Upper lobe of left lung (tissue), 6 donors: ENCODE measurements at regions not wholly inside any gene's neighbourhood (a gene's known extent, or its start where the extent isn't known, plus 50 kb on each side); places are given as distances from the start of the nearest gene placed in this dataset.
"Not testable (repeated sequence)": the region's sequence is repeated elsewhere in the genome, so short reads cannot be mapped to it uniquely, and the experiment has no call there.

Experiments used
- ATAC-seq, 2 donors: fragments of 200-7000 bp; cut with Tn5 transposase; one replicate each; pipeline ENCODE4 v1.9.1; 2022; ENCODE audit warnings: mild to moderate bottlenecking in 2 of 2, moderate library complexity in 2 of 2; ENCODE audit not compliant: low FRiP score in 2 of 2
- DNase-seq, 2 donors: peaks; one replicate each; pipeline ENCODE4 v3.0.0-alpha.2; 2019 to 2020
- H3K27ac ChIP-seq, 4 donors: fragments of 200-600 bp; sonication (generic); one replicate each; pipeline ENCODE4 v1.5.1; 2016 to 2019
- H3K27me3 ChIP-seq, 4 donors: fragments of 200-600 bp; sonication (generic); one replicate each; pipeline ENCODE4 v1.5.1; 2017 to 2019
- H3K36me3 ChIP-seq, 4 donors: fragments of 200-600 bp; sonication (generic); one replicate each; pipeline ENCODE4 v1.5.1; 2016 to 2019
- H3K4me1 ChIP-seq, 4 donors: fragments of 200-600 bp; sonication (generic); one replicate each; pipeline ENCODE4 v1.5.1; 2018 to 2019
- H3K4me3 ChIP-seq, 4 donors: fragments of 200-600 bp; sonication (generic); one replicate each; pipeline ENCODE4 v1.5.1; 2017 to 2019; ENCODE audit warnings: mild to moderate bottlenecking in 2 of 4, moderate library complexity in 1 of 4
- H3K9me3 ChIP-seq, 4 donors: fragments of 200-600 bp; sonication (generic); one replicate each; pipeline ENCODE4 v1.5.1; 2018 to 2019
- CTCF ChIP-seq, 6 experiments: fragments of 450-650 bp in 4 of 6; fragments of 200-600 bp in 2 of 6; sonication (generic) in 2 of 6; IDR thresholded peaks; one replicate each; pipeline ENCODE4 v1.5.1; 2016 to 2019; ENCODE audit warnings: antibody characterized with exemption in 6 of 6
- EP300 ChIP-seq, 4 donors: sonication (generic); formaldehyde crosslinking; IDR thresholded peaks; one replicate each; pipeline ENCODE4 v1.5.1; 2017; ENCODE audit warnings: antibody characterized with exemption in 4 of 4, control low read depth in 2 of 4
- POLR2A ChIP-seq, 4 donors: fragments of 450-650 bp; IDR thresholded peaks; one replicate each; pipeline ENCODE4 v1.5.1; 2016 to 2017; ENCODE audit warnings: antibody characterized with exemption in 4 of 4, mild to moderate bottlenecking in 2 of 4
- POLR2AphosphoS5 ChIP-seq, 2 donors: sonication (generic); formaldehyde crosslinking; IDR thresholded peaks; one replicate each; pipeline ENCODE4 v1.5.1; 2017; ENCODE audit warnings: antibody characterized with exemption in 2 of 2
- WGBS, 2 donors: methylation state at CpG; one replicate each; pipeline ENCODE4 v1.1.5; 2017 to 2018; 5-methylcytosine and 5-hydroxymethylcytosine counted together
- donor health status: DM: no; HTN: no; CAD: no; lungs with moderate emphysema.
- donor health status: DM: no; HTN: yes; CAD: no; lungs with severe emphysema.

DNA sequence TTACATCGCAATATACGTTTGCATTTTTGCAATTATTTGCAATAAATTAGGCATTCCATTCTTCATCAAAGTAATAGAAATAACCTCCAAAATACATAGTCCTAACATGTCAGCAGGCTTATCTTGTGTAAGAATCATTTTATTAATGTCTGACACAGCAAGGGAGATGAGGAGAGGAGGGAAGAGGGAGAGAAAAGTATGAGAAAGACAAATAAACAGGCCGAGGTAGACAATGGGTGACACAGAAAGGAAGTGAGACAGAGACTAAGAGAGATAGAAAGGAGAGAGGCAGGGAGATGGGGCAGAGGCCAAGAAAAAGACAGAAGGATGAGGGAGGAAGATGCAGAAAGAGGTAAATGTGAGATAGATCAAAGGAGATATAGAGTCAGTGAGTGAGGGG lies 50.3 kb upstream of the CYP2B6 start:
- peaks cover 0 to 12% (median 7%) of the 10 kb centered on the region in 4 donors for H3K36me3 ChIP-seq
- not testable (repeated sequence) for H3K4me1 ChIP-seq, DNase-seq, H3K27ac ChIP-seq, H3K9me3 ChIP-seq, H3K27me3 ChIP-seq, ATAC-seq, H3K4me3 ChIP-seq
- WGBS, 2 donors, result 54 to 59% methylated on average over 3 of the region's 3 CpGs

DNA sequence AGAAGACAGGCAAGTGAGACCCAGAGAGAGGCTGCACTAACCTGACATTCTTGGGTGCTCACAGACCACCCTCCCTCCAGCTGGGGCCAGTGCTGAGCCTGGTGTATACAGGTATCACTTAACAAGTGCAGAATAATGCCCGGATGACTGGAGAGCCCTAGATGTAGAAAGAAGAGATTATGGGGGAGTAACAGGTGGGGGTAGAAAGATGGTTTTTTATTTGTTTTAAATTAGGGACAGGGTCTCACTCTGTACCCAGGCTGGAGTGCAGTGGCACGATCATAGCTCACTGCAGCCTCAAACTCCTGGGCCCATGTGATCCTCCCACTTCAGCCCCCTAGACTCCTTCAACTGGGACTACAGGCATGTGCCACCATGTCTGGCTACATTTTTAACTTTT lies 53.1 kb upstream of the CYP2B6 start:
- H3K27me3 ChIP-seq, H3K4me3 ChIP-seq, H3K36me3 ChIP-seq, DNase-seq, H3K4me1 ChIP-seq, H3K27ac ChIP-seq, ATAC-seq, H3K9me3 ChIP-seq: not testable (repeated sequence)
- 73 to 78% methylated on average over 2 of the region's 2 CpGs for WGBS, 2 donors

- Histone ChIP-seq H3K4me1 (no peaks in the 10 kb centered on the region), H3K9me3 (no peaks in the 10 kb centered on the region), H3K27me3 (no peaks in the 10 kb centered on the region), H3K4me3 (no peak overlapping the region), H3K36me3 (peaks cover 0 to 9% (median 0%) of the 10 kb centered on the region in 4 donors), H3K27ac (no peak overlapping the region)
- TF ChIP-seq POLR2A (IDR thresholded peaks at IDR 0.05) (no peak), POLR2AphosphoS5 (IDR thresholded peaks at IDR 0.05) (no peak), EP300 (IDR thresholded peaks at IDR 0.05) (no peak), CTCF (IDR thresholded peaks at IDR 0.05) (no peak)
- DNase-seq, result no peak
- ATAC-seq, result no peak
- 86 to 94% methylated on average over 3 of the region's 3 CpGs for WGBS, 2 donors
These were observed 54.3 kb upstream of the CYP2B6 start for GRCh38 chr19:40936755-40937154.

DNA sequence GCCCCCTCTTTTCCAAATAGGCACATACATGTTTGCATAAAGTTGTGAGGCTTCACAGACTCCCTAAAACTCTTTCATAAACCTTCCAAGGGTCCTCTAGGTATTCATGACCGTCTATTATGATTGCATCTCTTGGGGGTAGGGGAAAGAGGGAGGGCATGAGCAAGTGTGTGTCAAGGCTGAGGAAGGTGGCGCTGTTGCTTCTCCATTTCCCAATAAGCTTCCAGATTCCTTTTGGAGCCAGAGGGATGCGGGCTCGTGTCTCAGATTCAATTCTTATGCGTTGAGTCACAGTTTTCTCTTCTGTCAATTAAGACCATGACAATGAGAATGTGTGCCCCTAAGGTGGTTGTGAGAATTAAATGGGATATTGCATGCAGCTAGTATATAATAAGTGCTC lies 51.0 kb upstream of the CYP2A7 start:
- no peak overlapping the region for H3K27ac ChIP-seq
- TF ChIP-seq CTCF (IDR thresholded peaks at IDR 0.05), result no peak
- no peak for TF ChIP-seq POLR2A (IDR thresholded peaks at IDR 0.05)
- no peak for TF ChIP-seq EP300 (IDR thresholded peaks at IDR 0.05)
- TF ChIP-seq POLR2AphosphoS5 (IDR thresholded peaks at IDR 0.05), result no peak
- WGBS, 2 donors, result 61 to 68% methylated on average over 5 of the region's 5 CpGs
- no peak for ATAC-seq
- no peak overlapping the region for H3K4me3 ChIP-seq
- H3K4me1 ChIP-seq, result no peaks in the 10 kb centered on the region
- H3K9me3 ChIP-seq, result no peaks in the 10 kb centered on the region
- no peak for DNase-seq
- no peaks in the 10 kb centered on the region for H3K36me3 ChIP-seq
- no peaks in the 10 kb centered on the region for H3K27me3 ChIP-seq

- 69 to 76% methylated on average over 10 of the region's 10 CpGs for WGBS, 2 donors
- DNase-seq (no peak), ATAC-seq (no peak)
- Histone ChIP-seq H3K4me3 (no peak overlapping the region), H3K27ac (no peak overlapping the region), H3K4me1 (no peaks in the 10 kb centered on the region), H3K36me3 (no peaks in the 10 kb centered on the region), H3K9me3 (no peaks in the 10 kb centered on the region), H3K27me3 (no peaks in the 10 kb centered on the region)
- TF ChIP-seq POLR2AphosphoS5 (IDR thresholded peaks at IDR 0.05) (no peak), EP300 (IDR thresholded peaks at IDR 0.05) (no peak), POLR2A (IDR thresholded peaks at IDR 0.05) (peak in 1 of 4 donors; percentile 4)
These were observed 50.3 kb upstream of the CYP2A7 start for GRCh38 chr19:40932008-40932959.
